Ascending aorta (tissue), 2 donors: ENCODE measurements at regions not wholly inside any gene's neighbourhood (a gene's known extent, or its start where the extent isn't known, plus 50 kb on each side); places are given as distances from the start of the nearest gene placed in this dataset.
"Not testable (repeated sequence)": the region's sequence is repeated elsewhere in the genome, so short reads cannot be mapped to it uniquely, and the experiment has no call there.

Experiments
- DNase-seq, 2 donors: peaks; one replicate each; pipeline ENCODE4 v3.0.0-alpha.2; 2019; ENCODE audit warnings: low spot score in 2 of 2
- H3K27ac ChIP-seq, 2 donors: fragments of 200-600 bp; sonication (generic); one replicate each; pipeline ENCODE4 v1.5.1; 2016 to 2017; ENCODE audit warnings: mild to moderate bottlenecking in 1 of 2
- H3K27me3 ChIP-seq: fragments of 200-600 bp; sonication (generic); one replicate; pipeline ENCODE4 v1.5.1; 2017
- H3K36me3 ChIP-seq, 2 donors: fragments of 200-600 bp; sonication (generic); one replicate each; pipeline ENCODE4 v1.5.1; 2016
- H3K4me1 ChIP-seq, 2 donors: fragments of 200-600 bp; sonication (generic); one replicate each; pipeline ENCODE4 v1.5.1; 2016 to 2017; ENCODE audit warnings: mild to moderate bottlenecking in 1 of 2
- H3K4me3 ChIP-seq, 2 donors: fragments of 200-600 bp; sonication (generic); one replicate each; pipeline ENCODE4 v1.5.1; 2016 to 2017; ENCODE audit warnings: mild to moderate bottlenecking in 1 of 2
- H3K9me3 ChIP-seq, 2 donors: fragments of 200-600 bp; sonication (generic); one replicate each; pipeline ENCODE4 v1.5.1; 2016
- CTCF ChIP-seq, 3 experiments: fragments of 200-600 bp in 2 of 3; fragments of 450-650 bp in 1 of 3; sonication (generic) in 2 of 3; IDR thresholded peaks; one replicate each; pipeline ENCODE4 v1.5.1; 2016 to 2019; ENCODE audit warnings: antibody characterized with exemption in 3 of 3, mild to moderate bottlenecking in 1 of 3, moderate library complexity in 1 of 3
- intact Hi-C: fragments of 100-400 bp; cut with DNase I; formaldehyde crosslinking; loops from one replicate; pipeline ENCODE4 v1.15.1; 2023

GRCh38 chr5:60458666-60459065, 241.3 kb downstream of the DEPDC1B start:
- Histone ChIP-seq H3K9me3 (no peaks in the 10 kb centered on the region), H3K36me3 (no peaks in the 10 kb centered on the region), H3K4me3 (no peak overlapping the region), H3K4me1 (peaks cover 0 to 2% of the 10 kb centered on the region in 2 donors), H3K27ac (no peak overlapping the region), H3K27me3 (no peaks in the 10 kb centered on the region)
- intact Hi-C loops: loop anchor here (5.0 kb wide), 1 partner anchor 646 kb away; no protein-coding TSS in a partner anchor
- DNase-seq: no peak
- TF ChIP-seq CTCF (IDR thresholded peaks at IDR 0.05): no peak

GRCh38 chr5:60457233-60457632, 242.7 kb downstream of the DEPDC1B start:
- no peak overlapping the region for H3K27ac ChIP-seq
- H3K4me1 ChIP-seq: peaks cover 0 to 2% of the 10 kb centered on the region in 2 donors
- H3K9me3 ChIP-seq: no peaks in the 10 kb centered on the region
- H3K4me3 ChIP-seq: no peak overlapping the region
- DNase-seq: no peak
- no peak for TF ChIP-seq CTCF (IDR thresholded peaks at IDR 0.05)
- no peaks in the 10 kb centered on the region for H3K27me3 ChIP-seq
- intact Hi-C loops: loop anchor here (5.0 kb wide), 1 partner anchor 645 kb away; no protein-coding TSS in a partner anchor
- no peaks in the 10 kb centered on the region for H3K36me3 ChIP-seq

GRCh38 chr5:60455589-60455988, 244.4 kb downstream of the DEPDC1B start:
- intact Hi-C loops: loop anchor here (5.0 kb wide), 1 partner anchor 643 kb away; no protein-coding TSS in a partner anchor
- Histone ChIP-seq H3K4me1 (peaks cover 0 to 2% of the 10 kb centered on the region in 2 donors), H3K27ac (no peak overlapping the region), H3K4me3 (no peak overlapping the region), H3K27me3 (no peaks in the 10 kb centered on the region), H3K36me3 (no peaks in the 10 kb centered on the region), H3K9me3 (no peaks in the 10 kb centered on the region)
- DNase-seq: no peak
- no peak for TF ChIP-seq CTCF (IDR thresholded peaks at IDR 0.05)

- H3K4me1 ChIP-seq, H3K27me3 ChIP-seq, H3K27ac ChIP-seq, DNase-seq, intact Hi-C loops, H3K36me3 ChIP-seq, H3K4me3 ChIP-seq, H3K9me3 ChIP-seq: not testable (repeated sequence)
These were observed 245.7 kb downstream of the DEPDC1B start for GRCh38 chr5:60454277-60454676.

GRCh38 chr5:60453186-60453976, 246.6 kb downstream of the DEPDC1B start:
- Histone ChIP-seq H3K27ac (no peak overlapping the region), H3K9me3 (no peaks in the 10 kb centered on the region), H3K4me3 (no peak overlapping the region), H3K36me3 (no peaks in the 10 kb centered on the region), H3K4me1 (peaks cover 0 to 2% of the 10 kb centered on the region in 2 donors), H3K27me3 (no peaks in the 10 kb centered on the region)
- intact Hi-C loops: no loop called here
- TF ChIP-seq CTCF (IDR thresholded peaks at IDR 0.05): no peak
- no peak for DNase-seq

- H3K27me3 ChIP-seq: no peaks in the 10 kb centered on the region
- intact Hi-C loops: no loop called here
- TF ChIP-seq CTCF (IDR thresholded peaks at IDR 0.05): no peak
- no peaks in the 10 kb centered on the region for H3K36me3 ChIP-seq
- no peak overlapping the region for H3K4me3 ChIP-seq
- peaks cover 0 to 3% of the 10 kb centered on the region in 2 donors for H3K4me1 ChIP-seq
- H3K9me3 ChIP-seq: no peaks in the 10 kb centered on the region
- no peak overlapping the region for H3K27ac ChIP-seq
- no peak for DNase-seq
These were observed 251.4 kb downstream of the DEPDC1B start for GRCh38 chr5:60448600-60448999.
